ENCODE measurements at regions not wholly inside any gene's neighbourhood (a gene's known extent, or its start where the extent isn't known, plus 50 kb on each side); places are given as distances from the start of the nearest gene placed in this dataset.

GRCh38 chr1:90189889-90190288, 195.0 kb downstream of the ZNF326 start:
- ChIA-PET POLR2A (no interaction called here), CTCF (no interaction called here)
- Mint-ChIP-seq H3K27ac (no peak overlapping the region), H3K4me3 (no peak overlapping the region), H3K4me1 (no peaks in the 10 kb centered on the region), H3K36me3 (no peaks in the 10 kb centered on the region), H3K9me3 (peaks cover 2% of the 10 kb centered on the region; the same call in 1 of the 2 replicates), H3K27me3 (ENCODE audit: low read depth) (no peaks in the 10 kb centered on the region)
- TF ChIP-seq PRRX2 (CRISPR knock-in tag; IDR thresholded peaks at IDR 0.05) (no peak), FOXP4 (CRISPR knock-in tag; IDR thresholded peaks at IDR 0.05) (no peak), JAZF1 (CRISPR knock-in tag; IDR thresholded peaks at IDR 0.05) (no peak), E2F4 (CRISPR knock-in tag; IDR thresholded peaks at IDR 0.05; ENCODE audit: borderline replicate concordance, low read depth) (no peak), SMAD3 (CRISPR knock-in tag; IDR thresholded peaks at IDR 0.05; ENCODE audit: borderline replicate concordance) (no peak), PRDM15 (CRISPR knock-in tag; IDR thresholded peaks at IDR 0.05) (no peak), ZBTB43 (CRISPR knock-in tag; IDR thresholded peaks at IDR 0.05) (no peak), ATF1 (CRISPR knock-in tag; IDR thresholded peaks at IDR 0.05) (no peak), NFYB (CRISPR knock-in tag; conservative IDR thresholded peaks at IDR 0.05; ENCODE audit: low read depth) (no peak), ZNF423 (CRISPR knock-in tag; IDR thresholded peaks at IDR 0.05) (no peak), HMGXB4 (CRISPR knock-in tag; IDR thresholded peaks at IDR 0.05) (no peak), KAT7 (CRISPR knock-in tag; IDR thresholded peaks at IDR 0.05; ENCODE audit: borderline replicate concordance) (no peak), USF2 (CRISPR knock-in tag; IDR thresholded peaks at IDR 0.05) (no peak), ZNF138 (CRISPR knock-in tag; conservative IDR thresholded peaks at IDR 0.05) (no peak), ARID4B (CRISPR knock-in tag; IDR thresholded peaks at IDR 0.05; ENCODE audit: borderline replicate concordance) (no peak), RELA (CRISPR knock-in tag; IDR thresholded peaks at IDR 0.05; ENCODE audit: borderline replicate concordance) (no peak), GABPB1 (CRISPR knock-in tag; IDR thresholded peaks at IDR 0.05) (no peak)
- DNase-seq (ENCODE audit: low spot score): no peak
- no peak for ATAC-seq

Data from WTC11 (cell line).